ENCODE measurements at regions not wholly inside any gene's neighbourhood (a gene's known extent, or its start where the extent isn't known, plus 50 kb on each side); places are given as distances from the start of the nearest gene placed in this dataset.

- H3K4me1 ChIP-seq (ENCODE audit: insufficient read depth, low read length): peaks cover 16% of the 10 kb centered on the region
- H3K9me3 ChIP-seq (ENCODE audit: low read length): no peaks in the 10 kb centered on the region
- H3K36me3 ChIP-seq (ENCODE audit: insufficient read depth, low read length): no peaks in the 10 kb centered on the region
- H3K4me3 ChIP-seq (ENCODE audit: low read length): no peak overlapping the region
- no peaks in the 10 kb centered on the region for H3K27me3 ChIP-seq (ENCODE audit: insufficient read depth, low read length)
- H2AFZ ChIP-seq (ENCODE audit: low read depth, low read length): no peak overlapping the region
Measured at GRCh38 chr11:37115963-37116362, 517.9 kb upstream of the RAG2 start.

- Histone ChIP-seq H2AFZ (ENCODE audit: low read depth, low read length) (no peak overlapping the region), H3K27me3 (ENCODE audit: insufficient read depth, low read length) (peaks cover 2% of the 10 kb centered on the region), H3K36me3 (ENCODE audit: insufficient read depth, low read length) (no peaks in the 10 kb centered on the region), H3K4me3 (ENCODE audit: low read length) (no peak overlapping the region), H3K9me3 (ENCODE audit: low read length) (no peaks in the 10 kb centered on the region), H3K4me1 (ENCODE audit: insufficient read depth, low read length) (no peaks in the 10 kb centered on the region)
Measured at GRCh38 chr11:37110385-37110784, 512.3 kb upstream of the RAG2 start.

- Histone ChIP-seq H3K4me1 (ENCODE audit: insufficient read depth, low read length) (no peaks in the 10 kb centered on the region), H3K4me3 (ENCODE audit: low read length) (no peak overlapping the region), H2AFZ (ENCODE audit: low read depth, low read length) (no peak overlapping the region), H3K9me3 (ENCODE audit: low read length) (no peaks in the 10 kb centered on the region), H3K36me3 (ENCODE audit: insufficient read depth, low read length) (no peaks in the 10 kb centered on the region), H3K27me3 (ENCODE audit: insufficient read depth, low read length) (peaks cover 2% of the 10 kb centered on the region)
Measured at GRCh38 chr11:37109286-37109585, 511.2 kb upstream of the RAG2 start.

- H3K4me3 ChIP-seq (ENCODE audit: low read length): no peak overlapping the region
- H2AFZ ChIP-seq (ENCODE audit: low read depth, low read length): no peak overlapping the region
- peaks cover 2% of the 10 kb centered on the region for H3K27me3 ChIP-seq (ENCODE audit: insufficient read depth, low read length)
- H3K9me3 ChIP-seq (ENCODE audit: low read length): no peaks in the 10 kb centered on the region
- H3K36me3 ChIP-seq (ENCODE audit: insufficient read depth, low read length): no peaks in the 10 kb centered on the region
- H3K4me1 ChIP-seq (ENCODE audit: insufficient read depth, low read length): no peaks in the 10 kb centered on the region
Measured at GRCh38 chr11:37108436-37109285, 510.6 kb upstream of the RAG2 start.

GRCh38 chr11:37107831-37108230 is 509.8 kb upstream of the RAG2 start:
- Histone ChIP-seq H3K9me3 (ENCODE audit: low read length) (no peaks in the 10 kb centered on the region), H3K4me3 (ENCODE audit: low read length) (no peak overlapping the region), H3K27me3 (ENCODE audit: insufficient read depth, low read length) (peaks cover 2% of the 10 kb centered on the region), H3K36me3 (ENCODE audit: insufficient read depth, low read length) (no peaks in the 10 kb centered on the region), H2AFZ (ENCODE audit: low read depth, low read length) (no peak overlapping the region), H3K4me1 (ENCODE audit: insufficient read depth, low read length) (no peaks in the 10 kb centered on the region)

GRCh38 chr11:37107415-37107814 is 509.4 kb upstream of the RAG2 start:
- H3K27me3 ChIP-seq (ENCODE audit: insufficient read depth, low read length): peaks cover 2% of the 10 kb centered on the region
- H3K4me1 ChIP-seq (ENCODE audit: insufficient read depth, low read length): no peaks in the 10 kb centered on the region
- H3K9me3 ChIP-seq (ENCODE audit: low read length): no peaks in the 10 kb centered on the region
- H3K36me3 ChIP-seq (ENCODE audit: insufficient read depth, low read length): no peaks in the 10 kb centered on the region
- H3K4me3 ChIP-seq (ENCODE audit: low read length): no peak overlapping the region
- no peak overlapping the region for H2AFZ ChIP-seq (ENCODE audit: low read depth, low read length)

GRCh38 chr11:37105427-37105826 is 507.4 kb upstream of the RAG2 start:
- H3K4me1 ChIP-seq (ENCODE audit: insufficient read depth, low read length): no peaks in the 10 kb centered on the region
- no peaks in the 10 kb centered on the region for H3K36me3 ChIP-seq (ENCODE audit: insufficient read depth, low read length)
- no peak overlapping the region for H2AFZ ChIP-seq (ENCODE audit: low read depth, low read length)
- H3K9me3 ChIP-seq (ENCODE audit: low read length): no peaks in the 10 kb centered on the region
- H3K4me3 ChIP-seq (ENCODE audit: low read length): no peak overlapping the region
- H3K27me3 ChIP-seq (ENCODE audit: insufficient read depth, low read length): peaks cover 2% of the 10 kb centered on the region

- no peaks in the 10 kb centered on the region for H3K4me1 ChIP-seq (ENCODE audit: insufficient read depth, low read length)
- H3K4me3 ChIP-seq (ENCODE audit: low read length): no peak overlapping the region
- H3K36me3 ChIP-seq (ENCODE audit: insufficient read depth, low read length): no peaks in the 10 kb centered on the region
- H3K9me3 ChIP-seq (ENCODE audit: low read length): no peaks in the 10 kb centered on the region
- peaks cover 2% of the 10 kb centered on the region for H3K27me3 ChIP-seq (ENCODE audit: insufficient read depth, low read length)
- H2AFZ ChIP-seq (ENCODE audit: low read depth, low read length): no peak overlapping the region
Measured at GRCh38 chr11:37104380-37104779, 506.3 kb upstream of the RAG2 start.

- Histone ChIP-seq H2AFZ (ENCODE audit: low read depth, low read length) (no peak overlapping the region), H3K9me3 (ENCODE audit: low read length) (no peaks in the 10 kb centered on the region), H3K27me3 (ENCODE audit: insufficient read depth, low read length) (no peaks in the 10 kb centered on the region), H3K4me3 (ENCODE audit: low read length) (no peak overlapping the region), H3K4me1 (ENCODE audit: insufficient read depth, low read length) (no peaks in the 10 kb centered on the region), H3K36me3 (ENCODE audit: insufficient read depth, low read length) (no peaks in the 10 kb centered on the region)
Measured at GRCh38 chr11:37100008-37100407, 502.0 kb upstream of the RAG2 start.

- Histone ChIP-seq H3K4me1 (ENCODE audit: insufficient read depth, low read length) (no peaks in the 10 kb centered on the region), H3K4me3 (ENCODE audit: low read length) (no peak overlapping the region), H3K27me3 (ENCODE audit: insufficient read depth, low read length) (no peaks in the 10 kb centered on the region), H2AFZ (ENCODE audit: low read depth, low read length) (no peak overlapping the region), H3K36me3 (ENCODE audit: insufficient read depth, low read length) (no peaks in the 10 kb centered on the region), H3K9me3 (ENCODE audit: low read length) (no peaks in the 10 kb centered on the region)
Measured at GRCh38 chr11:37092487-37092886, 494.5 kb upstream of the RAG2 start.

GRCh38 chr11:37089439-37089838 is 491.4 kb upstream of the RAG2 start:
- Histone ChIP-seq H2AFZ (ENCODE audit: low read depth, low read length) (no peak overlapping the region), H3K4me1 (ENCODE audit: insufficient read depth, low read length) (no peaks in the 10 kb centered on the region), H3K9me3 (ENCODE audit: low read length) (no peaks in the 10 kb centered on the region), H3K4me3 (ENCODE audit: low read length) (no peak overlapping the region), H3K36me3 (ENCODE audit: insufficient read depth, low read length) (no peaks in the 10 kb centered on the region), H3K27me3 (ENCODE audit: insufficient read depth, low read length) (no peaks in the 10 kb centered on the region)

- Histone ChIP-seq H3K4me1 (ENCODE audit: insufficient read depth, low read length) (no peaks in the 10 kb centered on the region), H3K9me3 (ENCODE audit: low read length) (no peaks in the 10 kb centered on the region), H3K36me3 (ENCODE audit: insufficient read depth, low read length) (no peaks in the 10 kb centered on the region), H2AFZ (ENCODE audit: low read depth, low read length) (no peak overlapping the region), H3K4me3 (ENCODE audit: low read length) (no peak overlapping the region), H3K27me3 (ENCODE audit: insufficient read depth, low read length) (no peaks in the 10 kb centered on the region)
Measured at GRCh38 chr11:37088573-37088910, 490.5 kb upstream of the RAG2 start.

- Histone ChIP-seq H3K36me3 (ENCODE audit: insufficient read depth, low read length) (no peaks in the 10 kb centered on the region), H3K27me3 (ENCODE audit: insufficient read depth, low read length) (no peaks in the 10 kb centered on the region), H2AFZ (ENCODE audit: low read depth, low read length) (no peak overlapping the region), H3K4me1 (ENCODE audit: insufficient read depth, low read length) (no peaks in the 10 kb centered on the region), H3K9me3 (ENCODE audit: low read length) (no peaks in the 10 kb centered on the region), H3K4me3 (ENCODE audit: low read length) (no peak overlapping the region)
Measured at GRCh38 chr11:37087650-37088572, 489.9 kb upstream of the RAG2 start.
